HCT116 (cell line): ENCODE measurements at regions not wholly inside any gene's neighbourhood (a gene's known extent, or its start where the extent isn't known, plus 50 kb on each side); places are given as distances from the start of the nearest gene placed in this dataset.

Source experiments
- ATAC-seq: fragments of 200-7000 bp; cut with Tn5 transposase; 2 replicates; pipeline ENCODE4 v1.9.1; 2020; ENCODE audit warnings: mild to moderate bottlenecking, moderate library complexity
- BruUV-seq: library from RNA; stranded (reverse); fragments of 400-500 nt; replicated peaks from 2 replicates; lab custom pipeline; 2021; lab: Mats Ljungman, UMichigan
- CTCF ChIA-PET: fragments of 300-600 bp; sonication (Branson Sonifier 250); formaldehyde crosslinking; loops from one replicate; lab custom pipeline; 2021; ENCODE audit warnings: antibody characterized with exemption; lab: Charles Lee
- POLR2A ChIA-PET: fragments of 300-600, 350-600 bp; sonication (Branson Sonifier 250); formaldehyde crosslinking; loops from one replicate; lab custom pipeline; 2021; ENCODE audit warnings: antibody characterized with exemption; lab: Charles Lee
- RAD21 ChIA-PET, 2 experiments: fragments of 300-600 bp; sonication (Branson Sonifier 250); formaldehyde crosslinking; loops; one replicate each; lab custom pipeline; 2023; ENCODE audit warnings: low total read pairs in 2 of 2; ENCODE audit not compliant: uncharacterized antibody in 2 of 2, unreplicated experiment in 2 of 2, low non-redundant PET in 1 of 2; lab: Charles Lee
- DNase-seq: peaks from one replicate; pipeline ENCODE4 v3.0.0-alpha.2; 2010; ENCODE audit warnings: low read depth, low spot score
- H2AFZ ChIP-seq: fragments of 200-600 bp; shearing (Covaris generic), sonication (generic); 2 replicates; pipeline ENCODE4 v1.6.1; 2017; ENCODE audit warnings: low read depth, mixed run types, mixed read lengths, antibody characterized with exemption, low read length; ENCODE audit not compliant: poor library complexity, severe bottlenecking
- H3K27ac ChIP-seq: 2 replicates; pipeline ENCODE4 v1.5.1; 2012; ENCODE audit warnings: low read depth, low read length
- H3K27me3 ChIP-seq: fragments of 200-600 bp; sonication (generic); 2 replicates; pipeline ENCODE4 v1.6.1; 2016; ENCODE audit warnings: mixed run types, low read length, mixed read lengths; ENCODE audit not compliant: insufficient read depth
- H3K36me3 ChIP-seq, 2 experiments: fragments of 200-500 bp in 1 of 2; fragments of 200-600 bp in 1 of 2; sonication (Bioruptor generic) in 1 of 2; sonication (generic) in 1 of 2; 2 replicates each; pipeline versions ENCODE4 v1.5.1 to v1.6.1; 2014 to 2016; ENCODE audit warnings: low read length in 2 of 2, inconsistent platforms in 1 of 2, mixed read lengths in 1 of 2, mixed run types in 1 of 2; ENCODE audit not compliant: insufficient read depth in 2 of 2, control insufficient read depth in 1 of 2
- H3K4me1 ChIP-seq, 2 experiments: fragments of 200-600 bp in 1 of 2; sonication (generic) in 1 of 2; 2 replicates each; pipeline versions ENCODE4 v1.5.1 to v1.6.1; 2012 to 2017; ENCODE audit warnings: low read length in 2 of 2, inconsistent platforms in 1 of 2, mild to moderate bottlenecking in 1 of 2, mixed read lengths in 1 of 2, mixed run types in 1 of 2, moderate library complexity in 1 of 2; ENCODE audit not compliant: insufficient read depth in 2 of 2, control insufficient read depth in 1 of 2
- H3K4me2 ChIP-seq: fragments of 200-600 bp; sonication (generic); 2 replicates; pipeline ENCODE4 v1.6.1; 2017; ENCODE audit warnings: mixed run types, low read length, mixed read lengths
- H3K4me3 ChIP-seq, 2 experiments: fragments of 200-600 bp in 1 of 2; sonication (generic) in 1 of 2; replicated peaks in 1 of 2; 2 replicates each; pipeline ENCODE4 v1.5.1; 2011 to 2016; ENCODE audit warnings: low read length in 2 of 2, control low read depth in 1 of 2, low read depth in 1 of 2, mild to moderate bottlenecking in 1 of 2, mixed read lengths in 1 of 2, mixed run types in 1 of 2
- H3K79me2 ChIP-seq: fragments of 200-600 bp; sonication (generic); 2 replicates; pipeline ENCODE4 v1.6.1; 2017; ENCODE audit warnings: mild to moderate bottlenecking, mixed run types, low read length, moderate library complexity, mixed read lengths; ENCODE audit not compliant: insufficient read depth
- H3K9ac ChIP-seq: fragments of 200-600 bp; sonication (generic); 2 replicates; pipeline ENCODE4 v1.6.1; 2016; ENCODE audit warnings: low read length, mixed read lengths
- H3K9me2 ChIP-seq: fragments of 200-600 bp; sonication (generic), shearing (Covaris generic); 2 replicates; pipeline ENCODE4 v1.6.1; 2017; ENCODE audit warnings: mixed run types, mild to moderate bottlenecking, moderate library complexity; ENCODE audit not compliant: insufficient read depth
- H3K9me3 ChIP-seq, 2 experiments: fragments of 200-500 bp in 1 of 2; fragments of 200-600 bp in 1 of 2; sonication (Bioruptor generic) in 1 of 2; sonication (generic) in 1 of 2; 2 replicates each; pipeline ENCODE4 v1.6.1; 2014 to 2017; ENCODE audit warnings: low read length in 2 of 2, mixed read lengths in 2 of 2, inconsistent platforms in 1 of 2, low read depth in 1 of 2, mild to moderate bottlenecking in 1 of 2, mixed run types in 1 of 2, moderate library complexity in 1 of 2; ENCODE audit not compliant: control insufficient read depth in 1 of 2, insufficient read depth in 1 of 2
- H4K20me1 ChIP-seq: fragments of 200-600 bp; sonication (generic), shearing (Covaris generic); 2 replicates; pipeline ENCODE4 v1.6.1; 2017; ENCODE audit warnings: mixed run types, mild to moderate bottlenecking, moderate library complexity; ENCODE audit not compliant: insufficient read depth
- CEBPB ChIP-seq: IDR thresholded peaks from 2 replicates; pipeline ENCODE4 v1.6.1; 2012; ENCODE audit warnings: low read depth
- EGR1 ChIP-seq: IDR thresholded peaks from 2 replicates; pipeline ENCODE4 v1.6.1; 2012; ENCODE audit warnings: low read depth
- ELF1 ChIP-seq: IDR thresholded peaks from 2 replicates; pipeline ENCODE4 v1.6.1; 2012; ENCODE audit warnings: low read depth, borderline replicate concordance
- EZH2 ChIP-seq: fragments of 200-600 bp; sonication (generic); IDR thresholded peaks from 2 replicates; pipeline ENCODE4 v1.6.1; 2017; ENCODE audit warnings: antibody characterized with exemption, mixed run types
- EZH2phosphoT487 ChIP-seq: fragments of 200-600 bp; IDR thresholded peaks from 2 replicates; pipeline ENCODE4 v1.6.1; 2018; ENCODE audit warnings: antibody characterized with exemption, borderline replicate concordance
- MAX ChIP-seq: IDR thresholded peaks from 2 replicates; pipeline ENCODE4 v1.6.1; 2012
- POLR2A ChIP-seq: IDR thresholded peaks from 2 replicates; pipeline ENCODE4 v1.7.0; 2011; ENCODE audit warnings: borderline replicate concordance; ENCODE audit not compliant: insufficient read depth, insufficient read length; ENCODE audit errors: extremely low read depth
- POLR2AphosphoS5 ChIP-seq: IDR thresholded peaks from 2 replicates; pipeline ENCODE4 v1.6.1; 2011; ENCODE audit warnings: mild to moderate bottlenecking, low read depth, low read length, moderate library complexity
- RAD21 ChIP-seq: IDR thresholded peaks from 2 replicates; pipeline ENCODE4 v1.6.1; 2012; ENCODE audit warnings: low read depth, mild to moderate bottlenecking
- SIN3A ChIP-seq: IDR thresholded peaks from 2 replicates; pipeline ENCODE4 v1.6.1; 2012; ENCODE audit warnings: low read depth
- SP1 ChIP-seq: IDR thresholded peaks from 2 replicates; pipeline ENCODE4 v1.6.1; 2012; ENCODE audit warnings: low read depth
- TCF7L2 ChIP-seq: IDR thresholded peaks from 2 replicates; pipeline ENCODE4 v1.7.0; 2011; ENCODE audit warnings: borderline replicate concordance, inconsistent platforms; ENCODE audit not compliant: insufficient read depth, insufficient read length; ENCODE audit errors: extremely low read depth
- YY1 ChIP-seq: IDR thresholded peaks from 2 replicates; pipeline ENCODE4 v1.6.1; 2011; ENCODE audit warnings: low read length, low read depth, moderate library complexity, mild to moderate bottlenecking; ENCODE audit not compliant: insufficient replicate concordance; ENCODE audit errors: extremely low read depth
- intact Hi-C: fragments of 100-400 bp; cut with micrococcal nuclease; formaldehyde crosslinking; loops from 2 replicates; pipeline ENCODE4 v1.10.0; 2022
- TF ChIP-seq, protein P1 (sequence below), 3 experiments: fragments of 200-600 bp in 1 of 3; sonication (generic) in 1 of 3; IDR thresholded peaks in 2 of 3; conservative IDR thresholded peaks in 1 of 3; 2 replicates each; pipeline ENCODE4 v1.5.1; 2012 to 2017; ENCODE audit warnings: low read depth in 2 of 3, low read length in 2 of 3, antibody characterized with exemption in 1 of 3, borderline replicate concordance in 1 of 3, control low read depth in 1 of 3, mild to moderate bottlenecking in 1 of 3, mixed read lengths in 1 of 3, mixed run types in 1 of 3, moderate library complexity in 1 of 3; ENCODE audit not compliant: insufficient read depth in 1 of 3
- TF ChIP-seq, protein P2 (sequence below): IDR thresholded peaks from 2 replicates; pipeline ENCODE4 v1.6.1; 2012
- TF ChIP-seq, protein P3 (sequence below): IDR thresholded peaks from 2 replicates; pipeline ENCODE4 v1.6.1; 2012; ENCODE audit warnings: low read depth

DNA sequence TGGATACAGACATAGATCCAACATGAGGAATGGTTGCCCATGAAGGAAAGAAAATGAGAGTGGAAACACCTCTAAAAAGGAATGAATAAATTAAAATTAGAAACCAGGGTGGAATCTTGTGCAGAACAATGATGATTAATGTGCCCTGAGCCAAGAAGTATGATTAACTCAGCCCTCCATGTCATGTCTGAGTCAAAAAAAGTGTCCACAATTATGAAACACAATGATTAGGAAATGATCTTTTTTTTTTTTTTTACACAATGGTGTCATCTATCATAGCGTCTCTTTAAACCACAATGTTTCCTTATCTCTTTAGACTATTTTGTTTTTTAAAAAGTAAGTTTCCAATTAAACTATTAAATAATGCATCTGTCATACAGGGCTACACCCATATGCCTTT is 78.9 kb upstream of the RAB4A start:
- H3K4me2 ChIP-seq, result no peak overlapping the region
- ChIA-PET RAD21 (no interaction called here), POLR2A (no interaction called here), CTCF (no interaction called here)
- H3K9me3 ChIP-seq, result no peaks in the 10 kb centered on the region
- BruUV-seq, result no TSS peak
- TF ChIP-seq EZH2 (no peak), RAD21 (no peak)
- TF ChIP-seq, protein P1, sequence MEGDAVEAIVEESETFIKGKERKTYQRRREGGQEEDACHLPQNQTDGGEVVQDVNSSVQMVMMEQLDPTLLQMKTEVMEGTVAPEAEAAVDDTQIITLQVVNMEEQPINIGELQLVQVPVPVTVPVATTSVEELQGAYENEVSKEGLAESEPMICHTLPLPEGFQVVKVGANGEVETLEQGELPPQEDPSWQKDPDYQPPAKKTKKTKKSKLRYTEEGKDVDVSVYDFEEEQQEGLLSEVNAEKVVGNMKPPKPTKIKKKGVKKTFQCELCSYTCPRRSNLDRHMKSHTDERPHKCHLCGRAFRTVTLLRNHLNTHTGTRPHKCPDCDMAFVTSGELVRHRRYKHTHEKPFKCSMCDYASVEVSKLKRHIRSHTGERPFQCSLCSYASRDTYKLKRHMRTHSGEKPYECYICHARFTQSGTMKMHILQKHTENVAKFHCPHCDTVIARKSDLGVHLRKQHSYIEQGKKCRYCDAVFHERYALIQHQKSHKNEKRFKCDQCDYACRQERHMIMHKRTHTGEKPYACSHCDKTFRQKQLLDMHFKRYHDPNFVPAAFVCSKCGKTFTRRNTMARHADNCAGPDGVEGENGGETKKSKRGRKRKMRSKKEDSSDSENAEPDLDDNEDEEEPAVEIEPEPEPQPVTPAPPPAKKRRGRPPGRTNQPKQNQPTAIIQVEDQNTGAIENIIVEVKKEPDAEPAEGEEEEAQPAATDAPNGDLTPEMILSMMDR (IDR thresholded peaks at IDR 0.05 in 2 of 3, conservative IDR thresholded peaks at IDR 0.05 in 1 of 3; ENCODE audit: borderline replicate concordance in 1 of 3, insufficient read depth in 1 of 3, low read depth in 2 of 3, low read length in 2 of 3), result no peak
- DNase-seq (no peak), ATAC-seq (no peak)
- H3K4me1 ChIP-seq, result no peaks in the 10 kb centered on the region
- H3K9me2 ChIP-seq, result no peaks in the 10 kb centered on the region
- no peaks in the 10 kb centered on the region for H3K36me3 ChIP-seq
- H3K9ac ChIP-seq, result no peak overlapping the region
- no peaks in the 10 kb centered on the region for H3K79me2 ChIP-seq
- H4K20me1 ChIP-seq, result no peaks in the 10 kb centered on the region
- H3K27ac ChIP-seq, result no peak overlapping the region
- intact Hi-C loops, result no loop called here
- H2AFZ ChIP-seq, result no peak overlapping the region
- H3K27me3 ChIP-seq, result no peaks in the 10 kb centered on the region
- H3K4me3 ChIP-seq, result no peak overlapping the region

DNA sequence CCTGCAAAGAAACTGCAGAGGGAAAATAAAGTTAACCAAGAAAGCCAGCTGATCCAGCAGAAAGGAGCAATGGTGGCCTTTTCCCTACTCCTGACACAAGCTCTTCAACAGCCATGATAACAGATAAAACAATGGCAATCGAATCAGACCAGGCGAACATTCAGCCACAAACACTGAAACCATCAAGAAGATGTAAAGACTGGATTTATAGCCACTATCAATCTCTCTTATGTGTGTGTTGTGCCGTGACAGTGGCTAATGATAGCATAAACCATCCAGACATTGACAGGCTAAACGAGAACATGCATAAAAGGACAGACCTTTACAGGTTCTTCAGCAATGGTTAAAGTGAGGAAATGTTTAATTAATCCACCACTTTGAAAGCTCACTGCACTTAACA is 78.1 kb upstream of the RAB4A start:
- Histone ChIP-seq H3K36me3 (no peaks in the 10 kb centered on the region), H3K4me3 (no peak overlapping the region), H3K79me2 (no peaks in the 10 kb centered on the region), H3K9me2 (no peaks in the 10 kb centered on the region), H3K9me3 (no peaks in the 10 kb centered on the region), H4K20me1 (no peaks in the 10 kb centered on the region), H3K27ac (no peak overlapping the region), H3K9ac (no peak overlapping the region), H3K4me2 (no peak overlapping the region), H3K27me3 (no peaks in the 10 kb centered on the region), H2AFZ (no peak overlapping the region), H3K4me1 (no peaks in the 10 kb centered on the region)
- intact Hi-C loops, result no loop called here
- BruUV-seq, result no TSS peak
- CTCF ChIA-PET, result no interaction called here
- RAD21 ChIA-PET, result no interaction called here
- ATAC-seq (no peak), DNase-seq (no peak)
- POLR2A ChIA-PET, result no interaction called here
- no peak for TF ChIP-seq RAD21
- TF ChIP-seq, protein P2, sequence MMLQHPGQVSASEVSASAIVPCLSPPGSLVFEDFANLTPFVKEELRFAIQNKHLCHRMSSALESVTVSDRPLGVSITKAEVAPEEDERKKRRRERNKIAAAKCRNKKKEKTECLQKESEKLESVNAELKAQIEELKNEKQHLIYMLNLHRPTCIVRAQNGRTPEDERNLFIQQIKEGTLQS, result no peak
- TF ChIP-seq EZH2phosphoT487, result no peak
- TF ChIP-seq TCF7L2, result no peak
- TF ChIP-seq MAX, result no peak
- no peak for TF ChIP-seq EGR1
- no peak for TF ChIP-seq YY1
- TF ChIP-seq SIN3A, result no peak
- TF ChIP-seq ELF1, result no peak
- no peak for TF ChIP-seq EZH2
- TF ChIP-seq POLR2A, result no peak
- TF ChIP-seq, protein P3, sequence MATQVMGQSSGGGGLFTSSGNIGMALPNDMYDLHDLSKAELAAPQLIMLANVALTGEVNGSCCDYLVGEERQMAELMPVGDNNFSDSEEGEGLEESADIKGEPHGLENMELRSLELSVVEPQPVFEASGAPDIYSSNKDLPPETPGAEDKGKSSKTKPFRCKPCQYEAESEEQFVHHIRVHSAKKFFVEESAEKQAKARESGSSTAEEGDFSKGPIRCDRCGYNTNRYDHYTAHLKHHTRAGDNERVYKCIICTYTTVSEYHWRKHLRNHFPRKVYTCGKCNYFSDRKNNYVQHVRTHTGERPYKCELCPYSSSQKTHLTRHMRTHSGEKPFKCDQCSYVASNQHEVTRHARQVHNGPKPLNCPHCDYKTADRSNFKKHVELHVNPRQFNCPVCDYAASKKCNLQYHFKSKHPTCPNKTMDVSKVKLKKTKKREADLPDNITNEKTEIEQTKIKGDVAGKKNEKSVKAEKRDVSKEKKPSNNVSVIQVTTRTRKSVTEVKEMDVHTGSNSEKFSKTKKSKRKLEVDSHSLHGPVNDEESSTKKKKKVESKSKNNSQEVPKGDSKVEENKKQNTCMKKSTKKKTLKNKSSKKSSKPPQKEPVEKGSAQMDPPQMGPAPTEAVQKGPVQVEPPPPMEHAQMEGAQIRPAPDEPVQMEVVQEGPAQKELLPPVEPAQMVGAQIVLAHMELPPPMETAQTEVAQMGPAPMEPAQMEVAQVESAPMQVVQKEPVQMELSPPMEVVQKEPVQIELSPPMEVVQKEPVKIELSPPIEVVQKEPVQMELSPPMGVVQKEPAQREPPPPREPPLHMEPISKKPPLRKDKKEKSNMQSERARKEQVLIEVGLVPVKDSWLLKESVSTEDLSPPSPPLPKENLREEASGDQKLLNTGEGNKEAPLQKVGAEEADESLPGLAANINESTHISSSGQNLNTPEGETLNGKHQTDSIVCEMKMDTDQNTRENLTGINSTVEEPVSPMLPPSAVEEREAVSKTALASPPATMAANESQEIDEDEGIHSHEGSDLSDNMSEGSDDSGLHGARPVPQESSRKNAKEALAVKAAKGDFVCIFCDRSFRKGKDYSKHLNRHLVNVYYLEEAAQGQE, result no peak
- no peak for TF ChIP-seq POLR2AphosphoS5
- no peak for TF ChIP-seq CEBPB
- no peak for TF ChIP-seq SP1
